CD14-positive monocyte (primary cell): ENCODE measurements at regions not wholly inside any gene's neighbourhood (a gene's known extent, or its start where the extent isn't known, plus 50 kb on each side); places are given as distances from the start of the nearest gene placed in this dataset.
A peak's percentile ranks its signal among the peaks of the same experiment; 100 is the strongest.

Experiments
- DNase-seq, 3 donors: peaks; one replicate each; pipeline ENCODE4 v3.0.0-alpha.2; 2011 to 2022
- H2AFZ ChIP-seq: 2 replicates; pipeline ENCODE4 v1.6.0; 2012; ENCODE audit warnings: mild to moderate bottlenecking, low read depth, low read length, inconsistent platforms; ENCODE audit not compliant: insufficient read depth, poor library complexity, severe bottlenecking
- H3K27ac ChIP-seq, 2 donors: 1 replicate in 1 of 2; 2 replicates in 1 of 2; pipeline ENCODE4 v1.5.1; 2012 to 2013; ENCODE audit warnings: low read length in 2 of 2, control low read depth in 1 of 2, inconsistent platforms in 1 of 2, low read depth in 1 of 2, mild to moderate bottlenecking in 1 of 2
- H3K27me3 ChIP-seq, 2 donors: one replicate each; pipeline versions ENCODE4 v1.6.0 to v1.6.1; 2011 to 2013; ENCODE audit warnings: low read length in 2 of 2; ENCODE audit not compliant: control insufficient read depth in 2 of 2, insufficient read depth in 2 of 2
- H3K36me3 ChIP-seq, 2 donors: replicated peaks in 1 of 2; 1 replicate in 1 of 2; 2 replicates in 1 of 2; pipeline versions ENCODE4 v1.5.1 to v1.6.1; 2012 to 2013; ENCODE audit warnings: low read length in 2 of 2, control low read depth in 1 of 2, inconsistent platforms in 1 of 2, mild to moderate bottlenecking in 1 of 2; ENCODE audit not compliant: insufficient read depth in 2 of 2, control insufficient read depth in 1 of 2
- H3K4me1 ChIP-seq, 2 donors: 1 replicate in 1 of 2; 2 replicates in 1 of 2; pipeline versions ENCODE4 v1.5.1 to v1.6.1; 2012 to 2013; ENCODE audit warnings: low read length in 2 of 2, control low read depth in 1 of 2, inconsistent platforms in 1 of 2, mild to moderate bottlenecking in 1 of 2, moderate library complexity in 1 of 2; ENCODE audit not compliant: insufficient read depth in 2 of 2, control insufficient read depth in 1 of 2
- H3K4me2 ChIP-seq: replicated peaks from 2 replicates; pipeline ENCODE3; 2012; ENCODE audit warnings: low read length, moderate library complexity, mild to moderate bottlenecking; ENCODE audit not compliant: poor library complexity, severe bottlenecking; ENCODE audit errors: extremely low read depth
- H3K4me3 ChIP-seq, 3 experiments: fragments of 200-600 bp in 1 of 3; sonication (generic) in 1 of 3; replicated peaks in 1 of 3; 1 replicate in 2 of 3; 2 replicates in 1 of 3; pipeline ENCODE4 v1.5.1; 2011 to 2013; ENCODE audit warnings: low read length in 3 of 3, mild to moderate bottlenecking in 3 of 3, control low read depth in 2 of 3, low read depth in 2 of 3, inconsistent platforms in 1 of 3, moderate library complexity in 1 of 3
- H3K79me2 ChIP-seq: 2 replicates; pipeline ENCODE4 v1.6.0; 2012; ENCODE audit warnings: mild to moderate bottlenecking, control low read depth, inconsistent platforms, low read length, moderate library complexity; ENCODE audit not compliant: insufficient read depth
- H3K9ac ChIP-seq: 2 replicates; pipeline ENCODE4 v1.6.0; 2017; ENCODE audit warnings: low read length, mild to moderate bottlenecking; ENCODE audit not compliant: insufficient read depth, poor library complexity, severe bottlenecking
- H3K9me3 ChIP-seq, 2 donors: replicated peaks in 1 of 2; 1 replicate in 1 of 2; 2 replicates in 1 of 2; pipeline versions ENCODE4 v1.5.1 to v1.6.1; 2012 to 2013; ENCODE audit warnings: low read length in 2 of 2, control low read depth in 1 of 2; ENCODE audit not compliant: control insufficient read depth in 1 of 2, insufficient read depth in 1 of 2
- H4K20me1 ChIP-seq: 2 replicates; pipeline ENCODE4 v1.6.0; 2012; ENCODE audit warnings: mild to moderate bottlenecking, low read length, control low read depth, moderate library complexity; ENCODE audit not compliant: insufficient read depth
- H3K27ac Mint-ChIP-seq, 7 donors: one replicate each; pipeline ENCODE4 v1.8.0; 2020; ENCODE audit warnings: mild to moderate bottlenecking in 7 of 7, mixed read lengths in 7 of 7, moderate library complexity in 6 of 7, inconsistent platforms in 2 of 7
- H3K27me3 Mint-ChIP-seq, 3 donors: one replicate each; pipeline ENCODE4 v1.8.0; 2021 to 2022; ENCODE audit warnings: low read depth in 3 of 3, mild to moderate bottlenecking in 3 of 3, mixed read lengths in 3 of 3, moderate library complexity in 3 of 3, inconsistent platforms in 1 of 3
- H3K36me3 Mint-ChIP-seq, 2 donors: one replicate each; pipeline ENCODE4 v1.8.0; 2020; ENCODE audit warnings: mixed read lengths in 2 of 2, inconsistent platforms in 1 of 2, mild to moderate bottlenecking in 1 of 2
- H3K4me1 Mint-ChIP-seq: one replicate; pipeline ENCODE4 v1.8.0; 2020; ENCODE audit warnings: mild to moderate bottlenecking, mixed read lengths
- H3K4me3 Mint-ChIP-seq, 2 donors: one replicate each; pipeline ENCODE4 v1.8.0; 2020; ENCODE audit warnings: mild to moderate bottlenecking in 2 of 2, mixed read lengths in 2 of 2, moderate library complexity in 1 of 2
- H3K9me3 Mint-ChIP-seq, 7 donors: one replicate each; pipeline ENCODE4 v1.8.0; 2020 to 2022; ENCODE audit warnings: mixed read lengths in 7 of 7, mild to moderate bottlenecking in 6 of 7, moderate library complexity in 6 of 7, inconsistent platforms in 2 of 7
- WGBS: methylation state at CpG from one replicate; pipeline ENCODE4 v1.1.5; 2013; ENCODE audit warnings: missing lambda C conversion rate; ENCODE audit not compliant: insufficient coverage; 5-methylcytosine and 5-hydroxymethylcytosine counted together
- intact Hi-C, 2 donors: fragments of 100-400 bp; cut with micrococcal nuclease; formaldehyde crosslinking; loops; one replicate each; pipeline versions ENCODE4 v1.15.0 to v1.15.1; 2023
- TF ChIP-seq, protein P1 (sequence below): fragments of 200-600 bp; IDR thresholded peaks from one replicate; pipeline ENCODE4 v1.8.0; 2022; ENCODE audit warnings: antibody characterized with exemption, mild to moderate bottlenecking

DNA sequence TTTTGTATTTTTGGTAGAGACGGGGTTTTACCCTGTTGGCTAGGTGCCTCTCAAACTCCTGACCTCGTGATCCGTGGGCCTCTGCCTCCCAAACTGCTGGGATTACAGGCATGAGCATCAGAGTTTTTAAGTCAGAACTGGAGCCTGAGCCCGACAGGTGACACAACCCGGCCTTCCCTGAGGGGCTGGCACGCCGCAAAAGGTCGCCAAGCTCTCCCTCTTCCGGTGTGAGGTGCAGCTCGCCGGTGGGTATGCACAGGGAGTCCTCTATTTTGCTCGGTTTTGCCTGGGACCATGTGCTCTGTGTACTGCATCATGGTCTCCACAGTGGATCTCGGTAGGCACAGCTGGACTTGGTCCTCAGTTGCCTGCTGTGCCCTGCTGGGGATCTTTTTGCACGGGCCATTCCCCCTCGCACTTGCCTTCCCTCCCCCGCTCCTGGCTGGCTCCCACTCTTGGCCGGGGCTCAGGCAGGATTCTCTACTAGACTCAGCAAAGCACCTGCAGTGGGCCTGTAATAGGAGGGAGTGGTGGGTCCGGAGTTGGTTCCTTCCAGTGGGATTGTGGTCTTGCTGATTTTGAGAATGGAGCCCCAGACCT lies 101.2 kb upstream of the KLF13 start:
- Histone ChIP-seq H2AFZ (no peak overlapping the region), H3K4me1 (peaks cover 76 to 88% of the 10 kb centered on the region in 2 donors), H3K9me3 (no peaks in the 10 kb centered on the region), H3K79me2 (peaks cover 7% of the 10 kb centered on the region), H3K27me3 (no peaks in the 10 kb centered on the region), H3K27ac (peak overlapping the region; percentile 14 to 74), H4K20me1 (no peaks in the 10 kb centered on the region), H3K9ac (no peak overlapping the region), H3K4me2 (no peak overlapping the region), H3K36me3 (no peaks in the 10 kb centered on the region), H3K4me3 (no peak overlapping the region)
- Mint-ChIP-seq H3K27me3 (peaks cover 0 to 4% (median 2%) of the 10 kb centered on the region in 3 donors), H3K4me3 (no peak overlapping the region), H3K36me3 (peaks cover 6 to 7% of the 10 kb centered on the region in 2 donors), H3K4me1 (peaks cover 76% of the 10 kb centered on the region), H3K9me3 (peaks cover 0 to 8% (median 3%) of the 10 kb centered on the region in 7 donors), H3K27ac (peak overlapping the region in 6 of 7 donors; percentile 15 to 95 (median 68))
- intact Hi-C loops: no loop called here
- DNase-seq: no peak
- TF ChIP-seq, protein P1, sequence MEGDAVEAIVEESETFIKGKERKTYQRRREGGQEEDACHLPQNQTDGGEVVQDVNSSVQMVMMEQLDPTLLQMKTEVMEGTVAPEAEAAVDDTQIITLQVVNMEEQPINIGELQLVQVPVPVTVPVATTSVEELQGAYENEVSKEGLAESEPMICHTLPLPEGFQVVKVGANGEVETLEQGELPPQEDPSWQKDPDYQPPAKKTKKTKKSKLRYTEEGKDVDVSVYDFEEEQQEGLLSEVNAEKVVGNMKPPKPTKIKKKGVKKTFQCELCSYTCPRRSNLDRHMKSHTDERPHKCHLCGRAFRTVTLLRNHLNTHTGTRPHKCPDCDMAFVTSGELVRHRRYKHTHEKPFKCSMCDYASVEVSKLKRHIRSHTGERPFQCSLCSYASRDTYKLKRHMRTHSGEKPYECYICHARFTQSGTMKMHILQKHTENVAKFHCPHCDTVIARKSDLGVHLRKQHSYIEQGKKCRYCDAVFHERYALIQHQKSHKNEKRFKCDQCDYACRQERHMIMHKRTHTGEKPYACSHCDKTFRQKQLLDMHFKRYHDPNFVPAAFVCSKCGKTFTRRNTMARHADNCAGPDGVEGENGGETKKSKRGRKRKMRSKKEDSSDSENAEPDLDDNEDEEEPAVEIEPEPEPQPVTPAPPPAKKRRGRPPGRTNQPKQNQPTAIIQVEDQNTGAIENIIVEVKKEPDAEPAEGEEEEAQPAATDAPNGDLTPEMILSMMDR: no peak
- WGBS: 98% methylated on average over 14 of the region's 18 CpGs

DNA sequence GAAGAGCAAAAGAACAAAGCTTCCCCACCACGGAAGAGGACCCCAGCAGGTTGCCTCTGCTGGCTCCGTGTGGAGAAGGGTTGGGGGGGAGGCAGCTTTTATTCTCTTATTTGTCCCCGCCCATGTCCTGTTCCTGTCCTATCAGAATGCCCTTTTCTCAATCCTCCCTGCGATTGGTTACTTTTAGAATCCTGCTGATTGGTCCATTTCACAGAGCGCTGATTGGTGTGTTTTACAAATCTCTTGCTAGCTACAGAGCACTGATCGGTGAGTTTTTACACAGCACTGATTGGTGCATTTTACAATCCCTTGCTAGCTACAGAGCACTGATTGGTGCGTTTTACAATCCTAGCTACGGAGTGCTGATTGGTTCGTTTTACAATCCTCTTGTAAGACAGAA lies 100.6 kb upstream of the KLF13 start:
- no peak overlapping the region for H3K4me3 Mint-ChIP-seq
- Histone ChIP-seq H4K20me1 (no peaks in the 10 kb centered on the region), H3K4me2 (no peak overlapping the region), H3K9ac (no peak overlapping the region), H3K4me3 (no peak overlapping the region), H3K79me2 (peaks cover 1% of the 10 kb centered on the region), H3K9me3 (no peaks in the 10 kb centered on the region), H3K27me3 (no peaks in the 10 kb centered on the region), H3K36me3 (no peaks in the 10 kb centered on the region), H3K27ac (no peak overlapping the region), H3K4me1 (peaks cover 76 to 83% of the 10 kb centered on the region in 2 donors), H2AFZ (no peak overlapping the region)
- H3K36me3 Mint-ChIP-seq: peaks cover 3% of the 10 kb centered on the region in 2 donors
- peak overlapping the region in 4 of 7 donors; percentile 30 to 95 (median 56) for H3K27ac Mint-ChIP-seq
- TF ChIP-seq, protein P1: no peak
- peaks cover 73% of the 10 kb centered on the region for H3K4me1 Mint-ChIP-seq
- 100% methylated on average over 6 of the region's 9 CpGs for WGBS
- peaks cover 0 to 4% (median 3%) of the 10 kb centered on the region in 3 donors for H3K27me3 Mint-ChIP-seq
- peaks cover 0 to 8% (median 3%) of the 10 kb centered on the region in 7 donors for H3K9me3 Mint-ChIP-seq
- no peak for DNase-seq
- intact Hi-C loops: no loop called here
